ENCODE measurements at regions not wholly inside any gene's neighbourhood (a gene's known extent, or its start where the extent isn't known, plus 50 kb on each side); places are given as distances from the start of the nearest gene placed in this dataset.

DNA sequence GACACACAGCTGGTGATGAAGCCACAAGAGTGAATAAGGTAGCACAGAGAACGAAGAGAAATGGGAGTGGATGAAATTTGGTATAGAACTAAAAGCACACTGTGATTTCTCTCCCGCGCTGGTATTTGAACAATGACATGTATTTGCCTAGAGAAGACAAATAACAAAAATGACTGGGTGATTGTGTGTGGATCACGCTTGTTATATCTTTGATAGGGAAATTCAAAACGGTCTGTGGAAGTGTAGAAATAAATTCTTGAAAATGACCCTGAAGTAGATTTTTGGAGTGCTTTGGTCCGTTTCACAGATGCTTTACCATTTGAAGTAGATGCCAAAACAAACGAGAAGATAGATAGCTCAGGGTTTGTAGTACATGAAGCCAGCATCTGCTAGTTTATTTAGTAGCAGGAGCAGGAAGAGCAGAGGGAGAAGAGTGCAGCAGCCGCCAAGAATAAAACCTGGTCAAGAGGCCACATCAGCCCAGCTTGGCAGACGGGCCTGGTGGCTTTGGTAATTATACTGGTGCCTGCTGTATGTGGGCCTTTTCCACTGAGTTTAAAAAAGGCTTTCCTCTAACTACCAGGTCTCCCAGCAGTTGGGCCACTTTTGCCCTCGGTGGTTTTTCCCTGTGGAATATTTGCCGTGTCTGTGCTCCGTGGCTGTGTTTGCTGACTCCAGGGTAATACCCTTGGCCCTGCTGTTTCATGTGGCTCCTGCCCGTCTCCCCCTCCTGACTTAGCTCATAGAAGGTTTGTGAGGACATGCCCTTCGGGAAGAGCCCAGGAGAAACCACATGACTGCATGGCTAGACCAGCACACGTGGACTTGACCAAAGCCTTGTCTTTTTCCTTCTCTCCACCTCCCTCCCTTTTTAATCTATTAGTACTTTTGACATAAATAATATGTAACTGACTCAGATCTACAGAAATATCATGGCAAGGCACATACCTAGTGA lies 294.0 kb downstream of the SOX4 start:
- H3K9me3 Mint-ChIP-seq (ENCODE audit: unreplicated experiment), result no peaks in the 10 kb centered on the region
- peaks cover 3% of the 10 kb centered on the region for H3K79me2 ChIP-seq (ENCODE audit: insufficient read depth, low read length)
- peak overlapping the region; percentile 21 for H3K4me3 Mint-ChIP-seq (ENCODE audit: unreplicated experiment)
- no peaks in the 10 kb centered on the region for H4K20me1 ChIP-seq (ENCODE audit: insufficient read depth, low read length)
- H3K4me2 ChIP-seq (ENCODE audit: low read length), result peak overlapping the region; percentile 75
- H3K36me3 ChIP-seq (ENCODE audit: insufficient read depth, low read length), result no peaks in the 10 kb centered on the region
- no peaks in the 10 kb centered on the region for H3K27me3 ChIP-seq (ENCODE audit: insufficient read depth, low read length)
- no peak overlapping the region for H3K27ac Mint-ChIP-seq (ENCODE audit: unreplicated experiment)
- H3K9ac ChIP-seq (ENCODE audit: low read length), result peak overlapping the region; percentile 63
- H3K4me1 ChIP-seq (ENCODE audit: insufficient read depth, low read length), result peaks cover 34% of the 10 kb centered on the region
- H3K27me3 Mint-ChIP-seq (ENCODE audit: low read depth, unreplicated experiment), result no peaks in the 10 kb centered on the region
- DNase-seq (ENCODE audit: low read depth) (peak; percentile 86), FAIRE-seq (no peak)
- no peaks in the 10 kb centered on the region for H3K9me3 ChIP-seq (ENCODE audit: insufficient read depth, low read depth, low read length)
- H3K4me3 ChIP-seq (ENCODE audit: insufficient read depth, low read depth, low read length), result peak overlapping the region; percentile 24
- peaks cover 26% of the 10 kb centered on the region for H3K4me1 Mint-ChIP-seq (ENCODE audit: low read depth, unreplicated experiment)
- peaks cover 11% of the 10 kb centered on the region for H3K36me3 Mint-ChIP-seq (ENCODE audit: low read depth, unreplicated experiment)
- H3K27ac ChIP-seq (ENCODE audit: low read depth, low read length), result peak overlapping the region; percentile 85
- TF ChIP-seq, protein P1, sequence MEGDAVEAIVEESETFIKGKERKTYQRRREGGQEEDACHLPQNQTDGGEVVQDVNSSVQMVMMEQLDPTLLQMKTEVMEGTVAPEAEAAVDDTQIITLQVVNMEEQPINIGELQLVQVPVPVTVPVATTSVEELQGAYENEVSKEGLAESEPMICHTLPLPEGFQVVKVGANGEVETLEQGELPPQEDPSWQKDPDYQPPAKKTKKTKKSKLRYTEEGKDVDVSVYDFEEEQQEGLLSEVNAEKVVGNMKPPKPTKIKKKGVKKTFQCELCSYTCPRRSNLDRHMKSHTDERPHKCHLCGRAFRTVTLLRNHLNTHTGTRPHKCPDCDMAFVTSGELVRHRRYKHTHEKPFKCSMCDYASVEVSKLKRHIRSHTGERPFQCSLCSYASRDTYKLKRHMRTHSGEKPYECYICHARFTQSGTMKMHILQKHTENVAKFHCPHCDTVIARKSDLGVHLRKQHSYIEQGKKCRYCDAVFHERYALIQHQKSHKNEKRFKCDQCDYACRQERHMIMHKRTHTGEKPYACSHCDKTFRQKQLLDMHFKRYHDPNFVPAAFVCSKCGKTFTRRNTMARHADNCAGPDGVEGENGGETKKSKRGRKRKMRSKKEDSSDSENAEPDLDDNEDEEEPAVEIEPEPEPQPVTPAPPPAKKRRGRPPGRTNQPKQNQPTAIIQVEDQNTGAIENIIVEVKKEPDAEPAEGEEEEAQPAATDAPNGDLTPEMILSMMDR (IDR thresholded peaks at IDR 0.05; ENCODE audit: insufficient read depth, low read depth, low read length), result no peak
- TF ChIP-seq EZH2 (IDR thresholded peaks at IDR 0.05; ENCODE audit: insufficient read depth, low read length), result no peak
- peak overlapping the region; percentile 9 for H2AFZ ChIP-seq (ENCODE audit: low read depth, low read length)

DNA sequence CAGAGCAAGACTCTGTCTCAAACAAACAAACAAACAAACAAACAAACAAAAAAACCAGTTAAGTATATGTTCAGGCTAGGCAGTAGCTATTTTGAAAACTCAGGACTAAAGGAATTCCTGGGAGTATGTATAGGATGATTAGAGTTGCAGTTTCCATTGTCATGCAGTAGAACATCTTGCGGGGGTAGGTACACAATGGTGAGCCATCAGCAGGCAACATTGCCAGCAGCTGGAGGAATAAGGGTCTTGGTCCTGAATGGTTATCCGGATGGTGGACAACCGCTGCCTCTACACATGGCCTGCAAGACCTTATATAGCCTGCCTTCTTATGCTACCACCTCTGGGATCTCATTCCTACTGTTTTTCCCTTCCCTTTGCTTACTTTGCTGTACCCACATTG lies 297.5 kb downstream of the SOX4 start:
- Mint-ChIP-seq H3K27me3 (ENCODE audit: low read depth, unreplicated experiment) (no peaks in the 10 kb centered on the region), H3K9me3 (ENCODE audit: unreplicated experiment) (peaks cover 2% of the 10 kb centered on the region), H3K4me3 (ENCODE audit: unreplicated experiment) (no peak overlapping the region), H3K27ac (ENCODE audit: unreplicated experiment) (no peak overlapping the region), H3K4me1 (ENCODE audit: low read depth, unreplicated experiment) (peaks cover 9% of the 10 kb centered on the region), H3K36me3 (ENCODE audit: low read depth, unreplicated experiment) (peaks cover 9% of the 10 kb centered on the region)
- no peaks in the 10 kb centered on the region for H4K20me1 ChIP-seq (ENCODE audit: insufficient read depth, low read length)
- H2AFZ ChIP-seq (ENCODE audit: low read depth, low read length), result no peak overlapping the region
- H3K27ac ChIP-seq (ENCODE audit: low read depth, low read length), result no peak overlapping the region
- H3K4me1 ChIP-seq (ENCODE audit: insufficient read depth, low read length), result peaks cover 19% of the 10 kb centered on the region
- H3K27me3 ChIP-seq (ENCODE audit: insufficient read depth, low read length), result no peaks in the 10 kb centered on the region
- TF ChIP-seq, protein P1 (IDR thresholded peaks at IDR 0.05; ENCODE audit: insufficient read depth, low read depth, low read length), result no peak
- TF ChIP-seq EZH2 (IDR thresholded peaks at IDR 0.05; ENCODE audit: insufficient read depth, low read length), result no peak
- no peak overlapping the region for H3K9ac ChIP-seq (ENCODE audit: low read length)
- H3K36me3 ChIP-seq (ENCODE audit: insufficient read depth, low read length), result no peaks in the 10 kb centered on the region
- peaks cover 8% of the 10 kb centered on the region for H3K79me2 ChIP-seq (ENCODE audit: insufficient read depth, low read length)
- H3K4me3 ChIP-seq (ENCODE audit: insufficient read depth, low read depth, low read length), result no peak overlapping the region
- no peak for FAIRE-seq
- no peaks in the 10 kb centered on the region for H3K9me3 ChIP-seq (ENCODE audit: insufficient read depth, low read depth, low read length)
- DNase-seq (ENCODE audit: low read depth), result no peak
- no peak overlapping the region for H3K4me2 ChIP-seq (ENCODE audit: low read length)

DNA sequence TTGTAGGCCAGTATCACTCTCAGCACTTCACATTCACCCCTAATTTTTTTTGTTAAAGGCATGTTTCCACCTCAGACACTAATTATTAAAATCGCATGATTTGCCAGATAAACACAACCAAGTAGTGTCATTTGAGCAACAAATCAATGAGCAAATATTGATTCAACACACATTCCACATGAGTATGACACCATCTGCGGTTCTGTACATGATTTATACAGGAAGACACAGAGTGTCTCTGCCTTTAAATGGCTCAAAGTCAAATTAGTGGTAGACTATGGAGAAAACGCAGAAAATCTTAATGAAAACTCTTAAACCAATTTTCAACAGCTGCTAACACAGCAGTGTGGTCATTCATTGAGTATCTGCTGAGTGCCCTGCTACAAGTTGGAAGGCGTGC lies 300.2 kb downstream of the SOX4 start:
- Histone ChIP-seq H3K9ac (ENCODE audit: low read length) (no peak overlapping the region), H3K79me2 (ENCODE audit: insufficient read depth, low read length) (peaks cover 8% of the 10 kb centered on the region), H3K4me1 (ENCODE audit: insufficient read depth, low read length) (no peaks in the 10 kb centered on the region), H3K36me3 (ENCODE audit: insufficient read depth, low read length) (no peaks in the 10 kb centered on the region), H3K9me3 (ENCODE audit: insufficient read depth, low read depth, low read length) (no peaks in the 10 kb centered on the region), H3K4me3 (ENCODE audit: insufficient read depth, low read depth, low read length) (no peak overlapping the region), H2AFZ (ENCODE audit: low read depth, low read length) (no peak overlapping the region), H3K27ac (ENCODE audit: low read depth, low read length) (no peak overlapping the region), H3K27me3 (ENCODE audit: insufficient read depth, low read length) (no peaks in the 10 kb centered on the region), H4K20me1 (ENCODE audit: insufficient read depth, low read length) (no peaks in the 10 kb centered on the region), H3K4me2 (ENCODE audit: low read length) (no peak overlapping the region)
- Mint-ChIP-seq H3K9me3 (ENCODE audit: unreplicated experiment) (peaks cover 2% of the 10 kb centered on the region), H3K27me3 (ENCODE audit: low read depth, unreplicated experiment) (no peaks in the 10 kb centered on the region), H3K4me1 (ENCODE audit: low read depth, unreplicated experiment) (peaks cover 7% of the 10 kb centered on the region), H3K36me3 (ENCODE audit: low read depth, unreplicated experiment) (peaks cover 10% of the 10 kb centered on the region), H3K27ac (ENCODE audit: unreplicated experiment) (no peak overlapping the region), H3K4me3 (ENCODE audit: unreplicated experiment) (no peak overlapping the region)
- DNase-seq (ENCODE audit: low read depth) (no peak), FAIRE-seq (no peak)
- TF ChIP-seq EZH2 (IDR thresholded peaks at IDR 0.05; ENCODE audit: insufficient read depth, low read length), result no peak
- TF ChIP-seq, protein P1 (IDR thresholded peaks at IDR 0.05; ENCODE audit: insufficient read depth, low read depth, low read length), result no peak
